ENCODE measurements at regions not wholly inside any gene's neighbourhood (a gene's known extent, or its start where the extent isn't known, plus 50 kb on each side); places are given as distances from the start of the nearest gene placed in this dataset.

DNA sequence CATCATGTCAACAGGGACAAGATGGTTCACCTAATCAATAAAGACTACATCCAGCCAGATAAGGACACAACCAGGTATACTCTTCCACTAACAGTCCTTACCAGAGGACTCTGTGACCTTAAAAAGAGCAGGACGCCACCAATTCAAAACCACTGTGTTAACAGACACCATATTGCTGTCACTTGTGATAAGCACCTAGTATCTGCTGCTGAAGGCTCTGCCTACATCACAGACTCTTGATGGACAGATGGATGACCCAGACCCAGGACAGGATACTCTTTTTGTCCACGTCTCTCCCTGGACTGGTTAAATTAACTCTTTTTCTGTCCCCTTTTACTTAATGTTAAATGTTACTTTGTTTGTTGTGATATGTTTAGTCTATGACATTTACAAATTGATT lies 586.2 kb upstream of the AGA start:
- DNase-seq (no peak), ATAC-seq (ENCODE audit: insufficient read depth, low read depth) (no peak)
- Histone ChIP-seq H3K27me3 (ENCODE audit: insufficient read depth, low read length, poor library complexity) (no peaks in the 10 kb centered on the region), H3K9ac (ENCODE audit: low read depth, low read length) (no peak overlapping the region), H3K36me3 (ENCODE audit: insufficient read depth, low read length) (no peaks in the 10 kb centered on the region), H3K4me3 (ENCODE audit: low read depth in 1 of 2, low read length in 2 of 2) (no peak overlapping the region), H3K4me1 (ENCODE audit: insufficient read depth, low read length) (no peaks in the 10 kb centered on the region), H4K20me1 (ENCODE audit: insufficient read depth, low read length) (no peaks in the 10 kb centered on the region), H3K9me3 (ENCODE audit: insufficient read depth, low read length, severe bottlenecking) (no peaks in the 10 kb centered on the region), H3K79me2 (ENCODE audit: insufficient read depth, low read length) (no peaks in the 10 kb centered on the region), H2AFZ (ENCODE audit: low read depth, low read length) (no peak overlapping the region), H3K27ac (ENCODE audit: low read length) (no peak overlapping the region), H3K4me2 (ENCODE audit: insufficient read depth, low read length) (no peak overlapping the region)
- no peak for TF ChIP-seq EZH2 (IDR thresholded peaks at IDR 0.05; ENCODE audit: borderline replicate concordance, low read depth, low read length, severe bottlenecking)
- TF ChIP-seq, protein P1, sequence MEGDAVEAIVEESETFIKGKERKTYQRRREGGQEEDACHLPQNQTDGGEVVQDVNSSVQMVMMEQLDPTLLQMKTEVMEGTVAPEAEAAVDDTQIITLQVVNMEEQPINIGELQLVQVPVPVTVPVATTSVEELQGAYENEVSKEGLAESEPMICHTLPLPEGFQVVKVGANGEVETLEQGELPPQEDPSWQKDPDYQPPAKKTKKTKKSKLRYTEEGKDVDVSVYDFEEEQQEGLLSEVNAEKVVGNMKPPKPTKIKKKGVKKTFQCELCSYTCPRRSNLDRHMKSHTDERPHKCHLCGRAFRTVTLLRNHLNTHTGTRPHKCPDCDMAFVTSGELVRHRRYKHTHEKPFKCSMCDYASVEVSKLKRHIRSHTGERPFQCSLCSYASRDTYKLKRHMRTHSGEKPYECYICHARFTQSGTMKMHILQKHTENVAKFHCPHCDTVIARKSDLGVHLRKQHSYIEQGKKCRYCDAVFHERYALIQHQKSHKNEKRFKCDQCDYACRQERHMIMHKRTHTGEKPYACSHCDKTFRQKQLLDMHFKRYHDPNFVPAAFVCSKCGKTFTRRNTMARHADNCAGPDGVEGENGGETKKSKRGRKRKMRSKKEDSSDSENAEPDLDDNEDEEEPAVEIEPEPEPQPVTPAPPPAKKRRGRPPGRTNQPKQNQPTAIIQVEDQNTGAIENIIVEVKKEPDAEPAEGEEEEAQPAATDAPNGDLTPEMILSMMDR (IDR thresholded peaks at IDR 0.05; ENCODE audit: borderline replicate concordance, extremely low read depth, low read length, poor library complexity, severe bottlenecking), result no peak

DNA sequence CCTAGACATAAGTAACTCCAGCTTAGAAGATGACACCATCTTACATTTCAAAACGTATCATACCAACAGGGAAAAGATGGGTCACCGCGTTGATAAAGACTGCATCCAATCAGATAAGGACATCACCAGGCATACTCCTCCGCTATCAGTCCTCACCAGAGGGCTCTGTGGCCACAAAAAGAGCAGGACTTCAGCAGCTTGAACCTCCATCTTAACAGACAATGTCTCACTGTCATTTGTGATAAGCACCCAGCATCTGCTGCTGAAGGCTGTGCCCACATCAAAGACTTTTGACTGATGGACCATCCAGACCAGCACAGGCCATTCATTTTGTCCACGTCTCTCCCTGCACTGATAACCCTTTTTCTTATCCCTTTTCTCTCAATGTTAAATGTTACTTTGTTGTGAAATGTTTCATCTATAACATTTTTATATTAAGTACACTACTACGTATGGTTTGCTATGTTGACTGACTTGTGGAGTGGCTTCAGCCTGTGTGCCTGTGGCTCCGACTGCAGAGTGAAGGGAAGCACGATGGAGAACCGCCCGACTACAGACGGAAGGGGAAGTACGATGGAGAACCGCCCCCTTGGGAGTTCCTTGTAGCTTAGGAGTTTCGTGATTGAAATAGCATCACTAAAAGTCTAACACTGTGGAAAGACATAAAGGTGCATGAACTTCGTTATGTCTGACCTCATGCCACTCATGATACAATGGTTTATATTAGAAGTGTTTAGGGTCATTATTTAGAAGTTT lies 595.4 kb upstream of the AGA start:
- H3K4me2 ChIP-seq (ENCODE audit: insufficient read depth, low read length), result no peak overlapping the region
- H4K20me1 ChIP-seq (ENCODE audit: insufficient read depth, low read length), result no peaks in the 10 kb centered on the region
- no peak overlapping the region for H3K27ac ChIP-seq (ENCODE audit: low read length)
- H3K9ac ChIP-seq (ENCODE audit: low read depth, low read length), result no peak overlapping the region
- no peaks in the 10 kb centered on the region for H3K36me3 ChIP-seq (ENCODE audit: insufficient read depth, low read length)
- no peak for ATAC-seq (ENCODE audit: insufficient read depth, low read depth)
- no peak for DNase-seq
- H3K27me3 ChIP-seq (ENCODE audit: insufficient read depth, low read length, poor library complexity), result peaks cover 2% of the 10 kb centered on the region
- H3K4me1 ChIP-seq (ENCODE audit: insufficient read depth, low read length), result no peaks in the 10 kb centered on the region
- TF ChIP-seq, protein P1 (IDR thresholded peaks at IDR 0.05; ENCODE audit: borderline replicate concordance, extremely low read depth, low read length, poor library complexity, severe bottlenecking), result no peak
- TF ChIP-seq EZH2 (IDR thresholded peaks at IDR 0.05; ENCODE audit: borderline replicate concordance, low read depth, low read length, severe bottlenecking), result no peak
- no peak overlapping the region for H2AFZ ChIP-seq (ENCODE audit: low read depth, low read length)
- no peaks in the 10 kb centered on the region for H3K9me3 ChIP-seq (ENCODE audit: insufficient read depth, low read length, severe bottlenecking)
- no peak overlapping the region for H3K4me3 ChIP-seq (ENCODE audit: low read depth in 1 of 2, low read length in 2 of 2)
- no peaks in the 10 kb centered on the region for H3K79me2 ChIP-seq (ENCODE audit: insufficient read depth, low read length)

DNA sequence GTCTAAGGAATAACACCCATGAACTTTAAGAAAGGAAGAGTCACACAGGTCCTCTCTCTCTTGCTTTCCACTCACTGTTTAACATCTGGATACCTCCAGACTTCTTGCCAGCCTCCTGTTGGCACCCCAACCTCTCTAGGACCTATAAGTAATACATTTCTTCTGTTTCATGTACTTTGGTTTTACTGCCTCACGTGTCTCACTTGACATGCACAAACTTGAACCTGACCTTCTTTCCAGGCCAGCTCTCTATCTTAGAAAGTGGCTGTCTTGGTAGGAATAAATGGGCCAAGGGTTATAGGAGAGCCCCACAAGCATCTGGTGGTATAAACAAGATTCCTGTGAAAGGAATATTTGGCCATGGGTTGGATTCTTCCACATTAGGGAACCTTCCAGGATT lies 614.8 kb upstream of the AGA start:
- Histone ChIP-seq H3K79me2 (ENCODE audit: insufficient read depth, low read length) (no peaks in the 10 kb centered on the region), H3K36me3 (ENCODE audit: insufficient read depth, low read length) (no peaks in the 10 kb centered on the region), H3K4me3 (ENCODE audit: low read depth in 1 of 2, low read length in 2 of 2) (no peak overlapping the region), H3K4me1 (ENCODE audit: insufficient read depth, low read length) (no peaks in the 10 kb centered on the region), H3K9ac (ENCODE audit: low read depth, low read length) (no peak overlapping the region), H3K9me3 (ENCODE audit: insufficient read depth, low read length, severe bottlenecking) (no peaks in the 10 kb centered on the region), H3K27ac (ENCODE audit: low read length) (no peak overlapping the region), H2AFZ (ENCODE audit: low read depth, low read length) (no peak overlapping the region), H4K20me1 (ENCODE audit: insufficient read depth, low read length) (no peaks in the 10 kb centered on the region), H3K4me2 (ENCODE audit: insufficient read depth, low read length) (no peak overlapping the region), H3K27me3 (ENCODE audit: insufficient read depth, low read length, poor library complexity) (no peaks in the 10 kb centered on the region)
- no peak for TF ChIP-seq EZH2 (IDR thresholded peaks at IDR 0.05; ENCODE audit: borderline replicate concordance, low read depth, low read length, severe bottlenecking)
- TF ChIP-seq, protein P1 (IDR thresholded peaks at IDR 0.05; ENCODE audit: borderline replicate concordance, extremely low read depth, low read length, poor library complexity, severe bottlenecking), result no peak
- DNase-seq (no peak), ATAC-seq (ENCODE audit: insufficient read depth, low read depth) (no peak)
